HG03175 (cell line): ENCODE measurements at regions not wholly inside any gene's neighbourhood (a gene's known extent, or its start where the extent isn't known, plus 50 kb on each side); places are given as distances from the start of the nearest gene placed in this dataset.
A peak's percentile ranks its signal among the peaks of the same experiment; 100 is the strongest.

Source experiments
- ATAC-seq: cut with Tn5 transposase; IDR thresholded peaks from one replicate; pipeline ENCODE4 v1.9.1; 2021; ENCODE audit warnings: mild to moderate bottlenecking, moderate library complexity; ENCODE audit not compliant: unreplicated experiment

DNA sequence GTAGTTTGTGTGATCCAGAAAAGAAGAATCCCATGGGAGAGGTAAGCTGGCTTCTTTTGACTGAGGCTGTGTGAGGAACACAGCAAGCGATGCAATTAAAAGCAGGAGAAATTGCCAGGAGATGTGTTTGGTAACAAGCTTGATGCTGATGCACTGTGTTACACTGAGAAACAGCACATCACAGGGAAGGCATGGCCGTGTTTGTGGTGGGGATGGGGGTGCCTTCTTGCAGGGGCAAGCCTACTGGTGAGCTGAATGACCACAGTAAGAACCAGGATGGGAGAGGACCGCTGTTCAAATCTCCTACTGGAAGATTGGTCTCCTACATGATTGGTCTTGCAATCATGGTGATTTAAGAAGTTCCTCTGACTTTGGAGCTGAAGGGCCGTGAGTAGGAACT is 477.7 kb upstream of the HS6ST1 start:
- no peak for ATAC-seq

DNA sequence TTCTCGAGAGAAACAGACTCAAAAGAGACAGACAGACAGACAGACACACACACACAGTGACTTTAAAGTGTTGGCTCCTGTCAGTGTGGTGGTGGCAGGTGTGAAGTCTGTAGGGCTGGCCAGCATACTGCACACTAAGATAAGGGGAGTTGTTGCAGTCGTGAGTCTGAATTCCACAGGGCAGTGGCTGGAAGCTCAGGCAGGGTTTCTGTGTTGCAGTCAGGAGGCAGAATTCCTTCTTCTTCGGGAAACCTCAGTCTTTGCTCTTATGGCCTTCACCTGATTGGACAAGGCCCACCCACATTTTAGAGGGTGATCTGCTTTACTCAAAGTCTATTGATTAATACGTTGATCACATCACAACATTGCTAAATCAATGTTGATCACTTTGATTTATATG is 478.4 kb upstream of the HS6ST1 start:
- ATAC-seq = no peak

DNA sequence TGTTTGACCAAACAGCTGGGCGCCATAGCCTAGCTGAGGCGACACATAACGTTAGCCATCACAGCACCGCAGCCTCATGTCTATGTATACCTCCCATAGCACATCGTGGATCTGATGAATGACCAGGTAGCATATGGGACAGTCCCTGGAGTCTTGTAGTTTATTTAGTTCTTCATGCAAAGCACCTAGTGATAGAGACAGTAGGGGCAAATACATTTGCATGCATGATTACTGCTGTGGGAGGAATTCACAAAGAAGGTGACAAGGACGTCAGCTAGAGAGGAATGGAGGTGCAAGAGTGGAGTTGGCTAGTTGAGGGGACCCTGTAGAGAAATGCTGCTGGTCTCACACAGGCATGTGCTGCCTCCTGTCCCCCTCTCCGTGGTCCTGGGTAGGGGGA is 478.9 kb upstream of the HS6ST1 start:
- ATAC-seq = peak; percentile 57

DNA sequence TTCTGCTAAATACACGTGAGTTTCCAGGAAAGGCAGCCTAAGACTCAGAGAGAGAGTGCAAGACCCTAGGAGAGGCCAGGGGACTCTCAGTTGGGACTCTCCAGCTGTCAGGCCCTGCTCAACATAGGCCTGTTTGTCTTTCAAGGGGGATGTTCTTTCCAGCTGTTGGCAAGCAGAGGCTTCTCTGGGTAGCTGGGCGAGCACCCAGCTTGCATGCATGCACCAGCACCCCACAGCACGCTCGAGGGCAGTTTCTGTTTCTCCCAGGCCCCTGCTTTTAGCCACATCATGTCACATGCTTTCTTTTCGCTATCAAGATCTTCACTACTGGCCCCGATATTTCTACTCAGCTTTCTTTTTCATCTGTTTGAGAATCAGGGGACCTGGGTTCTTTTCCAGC is 479.3 kb upstream of the HS6ST1 start:
- ATAC-seq = peak; percentile 86

DNA sequence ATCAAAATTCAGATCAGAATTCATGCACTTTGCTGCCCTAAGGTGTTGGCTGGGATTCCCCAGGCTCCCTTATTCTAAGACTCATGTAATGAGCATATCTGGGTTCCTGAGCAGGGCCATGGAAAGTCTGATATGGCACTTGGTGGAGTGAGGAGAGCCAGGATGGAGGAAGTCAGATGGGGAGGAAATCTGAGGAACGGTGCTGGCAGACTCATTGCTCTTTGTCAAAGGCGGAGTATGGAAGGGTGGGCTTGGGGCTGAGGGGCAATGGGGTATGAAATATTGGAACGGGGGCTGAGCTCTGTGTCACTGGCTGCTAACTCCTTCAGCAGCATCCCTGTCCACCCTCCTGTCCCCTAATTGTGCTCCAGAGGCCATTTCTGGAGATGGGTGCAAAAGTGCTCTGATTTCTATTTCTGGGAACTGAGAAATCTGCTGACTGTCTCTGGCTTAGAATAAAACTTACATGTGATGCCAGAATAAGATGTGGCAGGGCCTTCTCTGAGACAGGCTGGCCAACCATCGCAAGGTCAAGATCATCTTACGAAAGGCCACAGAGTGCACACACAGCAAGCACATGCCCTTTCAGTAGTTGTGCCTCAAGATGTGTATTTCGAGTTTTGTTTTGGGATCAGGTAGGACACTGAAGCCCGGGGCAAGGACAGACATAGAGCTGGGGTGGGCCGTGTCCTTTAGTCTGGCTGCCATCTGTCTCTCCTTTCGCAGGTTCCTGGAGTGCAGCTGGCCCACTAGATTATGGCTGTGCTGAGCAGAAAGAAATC is 480.0 kb upstream of the HS6ST1 start:
- no peak for ATAC-seq

DNA sequence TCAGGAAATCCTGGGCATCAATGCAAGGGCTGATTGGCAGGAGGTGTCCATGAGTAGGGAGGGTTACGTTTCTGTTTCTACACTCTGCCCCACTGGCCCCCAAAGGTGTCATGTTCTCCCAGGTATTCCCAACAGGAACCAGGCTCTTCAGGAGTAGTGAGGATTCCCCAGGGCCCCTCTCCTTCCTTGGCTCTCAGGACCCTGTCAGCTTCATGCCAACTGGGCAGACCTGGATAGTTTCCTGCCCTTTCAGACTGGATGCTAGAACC is 480.6 kb upstream of the HS6ST1 start:
- ATAC-seq = no peak

DNA sequence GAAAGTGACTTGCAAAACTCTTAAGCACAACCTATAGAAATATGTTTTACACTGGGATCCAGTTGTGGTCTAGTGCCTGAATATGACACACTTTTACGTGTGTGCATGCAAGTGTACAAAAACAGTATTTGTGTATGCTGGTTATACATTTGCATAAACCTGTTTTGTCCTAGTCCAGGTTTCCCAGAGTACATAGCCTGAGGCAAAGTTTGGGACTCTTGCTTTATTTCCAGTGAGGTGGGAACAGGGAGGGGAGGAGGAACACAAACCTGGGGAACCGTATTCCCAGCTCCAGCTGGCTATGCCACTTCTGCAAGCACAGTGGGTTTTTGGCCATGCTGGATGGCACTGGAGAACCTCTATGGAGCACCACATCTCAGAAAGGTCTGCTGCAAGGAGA is 481.1 kb upstream of the HS6ST1 start:
- ATAC-seq = no peak

DNA sequence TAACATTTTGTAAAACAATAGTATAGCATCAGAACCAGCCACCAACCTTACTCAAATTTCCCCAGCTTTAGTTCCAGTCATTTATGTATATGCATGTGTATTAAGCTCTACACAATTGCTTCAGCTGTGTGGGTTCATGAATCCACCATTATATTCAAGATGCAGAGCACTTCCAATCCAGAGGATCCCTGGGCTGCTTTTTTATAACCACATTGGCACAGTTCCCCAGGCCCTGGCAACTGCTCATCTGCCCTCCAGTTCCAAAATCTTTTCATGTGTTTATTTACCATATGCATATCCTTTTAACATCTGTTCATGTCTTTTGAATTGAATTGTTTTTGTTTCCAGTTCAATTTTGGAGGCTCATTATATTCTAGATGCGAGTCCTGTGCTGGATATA is 482.9 kb upstream of the HS6ST1 start:
- no peak for ATAC-seq

DNA sequence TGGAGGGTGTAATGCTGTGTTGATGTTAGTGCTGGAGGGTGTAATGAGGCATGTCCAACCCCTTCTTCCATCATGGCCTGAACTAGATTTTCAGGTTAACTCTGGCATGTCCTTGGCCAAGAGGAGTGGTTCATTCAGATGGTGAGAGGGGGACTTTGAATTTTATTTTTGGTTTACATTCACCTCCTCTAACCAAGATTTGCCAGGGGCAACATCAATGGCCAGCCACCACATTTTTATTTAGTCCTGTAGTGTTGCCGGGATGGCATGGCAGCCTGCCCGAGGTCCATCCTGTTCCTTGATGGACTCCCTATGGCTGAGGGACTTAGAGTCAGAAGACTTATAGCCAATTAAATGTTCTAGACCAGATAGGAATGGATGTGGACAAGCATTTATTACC is 484.6 kb upstream of the HS6ST1 start:
- no peak for ATAC-seq

DNA sequence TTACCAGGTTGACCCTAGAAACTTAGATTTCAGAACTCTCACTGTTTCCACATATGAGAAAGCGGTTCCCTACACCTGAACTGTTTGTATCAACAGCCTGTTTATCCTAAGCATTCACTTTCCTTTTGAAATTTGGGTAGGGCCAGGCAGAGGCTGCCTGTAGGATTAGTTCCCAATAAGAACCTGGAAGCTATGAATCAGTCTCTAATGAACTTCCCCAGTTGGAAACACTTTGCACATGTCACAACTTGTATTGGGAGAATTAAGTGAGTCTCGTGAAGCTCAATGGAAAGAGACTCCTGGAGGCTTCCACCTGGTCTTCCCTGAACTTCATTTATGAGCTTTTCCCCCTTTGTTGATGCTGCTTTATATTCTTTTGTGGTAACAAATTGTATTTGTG is 486.6 kb upstream of the HS6ST1 start:
- ATAC-seq = no peak

DNA sequence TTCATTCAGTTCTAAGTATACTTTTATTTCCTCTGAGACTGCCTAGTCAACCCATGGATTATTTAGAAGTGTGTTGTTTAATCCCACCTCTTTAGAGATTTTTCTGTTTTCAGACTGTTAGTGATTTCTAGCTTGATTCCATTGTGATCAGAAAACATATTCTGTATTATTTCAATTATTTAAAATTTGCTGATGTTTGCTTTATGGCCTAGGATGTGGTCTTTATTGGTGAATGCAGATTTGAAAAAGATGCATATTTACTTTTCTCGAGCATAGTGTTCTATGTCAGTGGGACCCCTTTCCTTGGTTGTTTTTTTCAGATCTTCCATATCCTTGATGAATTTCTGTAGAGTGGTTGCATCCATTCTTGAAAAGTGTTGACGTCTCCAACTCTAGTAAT is 487.2 kb upstream of the HS6ST1 start:
- ATAC-seq = no peak

DNA sequence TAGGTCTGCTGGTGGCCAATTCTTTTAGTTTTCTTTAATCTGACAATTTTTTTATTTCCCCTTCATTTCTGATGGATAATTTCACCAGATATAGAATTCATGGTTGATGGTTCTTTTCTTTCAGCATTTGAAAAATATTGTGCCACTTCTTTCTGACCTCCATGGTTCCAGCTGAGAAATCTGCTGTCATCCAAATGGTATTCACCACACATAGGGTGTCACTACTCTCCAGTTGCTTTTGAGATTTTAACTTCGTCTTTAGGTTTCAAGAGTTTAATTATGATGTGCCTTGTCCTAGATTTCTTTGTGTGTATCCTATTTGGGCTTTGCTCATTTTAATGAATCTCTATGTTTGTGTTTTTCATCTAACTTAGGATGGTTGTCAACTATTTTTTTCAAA is 488.6 kb upstream of the HS6ST1 start:
- ATAC-seq = no peak

DNA sequence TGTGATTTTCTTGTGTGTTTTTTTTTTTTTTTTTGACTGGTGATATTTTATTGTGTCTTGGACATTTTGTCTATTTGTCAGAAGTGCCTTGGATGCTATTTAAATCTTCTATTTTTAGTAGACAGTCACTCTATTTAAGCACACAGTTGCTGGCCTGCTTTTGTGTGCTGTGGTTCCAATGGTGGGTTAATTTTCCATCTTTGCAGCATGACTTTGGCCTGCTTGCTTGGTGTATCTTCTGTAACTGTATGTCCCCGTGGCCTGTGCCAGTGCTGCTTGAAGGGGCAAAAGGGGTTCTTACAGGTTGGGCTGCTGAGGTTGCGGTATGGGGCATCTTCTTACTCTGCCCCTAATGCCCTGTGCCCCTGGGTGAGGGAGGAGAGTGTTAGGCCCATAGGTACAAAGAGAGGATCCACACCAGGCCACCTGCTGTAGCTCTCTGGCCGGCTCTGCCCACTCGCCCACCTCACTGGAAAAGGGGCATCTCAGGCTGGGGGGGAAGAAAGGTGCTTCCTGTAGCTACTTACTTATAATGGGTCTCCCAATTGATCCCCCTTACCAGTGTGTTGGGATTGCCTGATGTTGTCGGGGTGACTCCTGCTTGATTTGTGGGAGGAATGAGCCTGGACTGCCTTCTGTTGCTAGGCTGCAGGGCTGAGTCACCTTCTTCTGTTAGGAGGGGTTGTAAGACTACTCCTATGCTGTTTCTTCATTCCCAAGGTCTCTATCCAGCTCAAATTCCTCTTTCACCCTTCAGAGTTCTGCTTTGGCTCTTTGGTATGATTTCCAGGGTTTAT is 490.0 kb upstream of the HS6ST1 start:
- ATAC-seq = no peak

DNA sequence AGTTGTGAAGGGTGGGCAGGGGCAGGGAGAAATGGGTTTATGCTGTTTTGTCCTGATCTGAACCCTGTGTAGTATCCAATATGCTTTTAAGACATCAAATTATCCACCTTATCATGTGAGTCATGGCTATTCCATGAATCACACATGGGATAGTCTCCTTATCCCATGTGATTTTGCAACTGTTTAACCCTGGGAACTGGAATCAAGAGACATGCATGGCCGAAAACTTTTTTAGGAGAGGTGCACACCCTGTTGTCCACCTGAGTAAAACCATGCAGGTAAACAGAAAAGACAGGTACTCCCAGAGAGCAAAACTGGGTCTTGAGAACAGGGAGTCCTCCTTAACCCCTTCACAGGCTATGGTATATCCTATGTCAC is 490.6 kb upstream of the HS6ST1 start:
- ATAC-seq = no peak

DNA sequence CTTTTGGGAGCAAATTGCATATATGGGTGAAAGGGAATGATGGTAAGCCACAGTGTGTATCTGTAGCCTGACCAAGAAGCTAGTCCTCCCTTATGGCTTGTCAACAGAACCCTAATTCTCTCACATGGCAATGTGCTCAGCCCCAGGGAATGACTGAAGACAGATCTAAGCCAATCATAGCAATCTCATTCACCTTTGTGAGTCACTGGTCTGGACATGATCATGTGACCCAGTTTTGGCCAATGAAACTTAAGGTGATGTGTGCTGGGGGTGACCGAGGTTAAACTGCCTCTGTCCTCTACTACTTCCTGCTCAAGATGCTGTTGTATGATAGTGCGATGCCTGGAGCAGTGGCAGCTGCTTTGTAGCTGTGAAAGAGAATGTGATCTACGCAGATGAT is 491.2 kb upstream of the HS6ST1 start:
- no peak for ATAC-seq

DNA sequence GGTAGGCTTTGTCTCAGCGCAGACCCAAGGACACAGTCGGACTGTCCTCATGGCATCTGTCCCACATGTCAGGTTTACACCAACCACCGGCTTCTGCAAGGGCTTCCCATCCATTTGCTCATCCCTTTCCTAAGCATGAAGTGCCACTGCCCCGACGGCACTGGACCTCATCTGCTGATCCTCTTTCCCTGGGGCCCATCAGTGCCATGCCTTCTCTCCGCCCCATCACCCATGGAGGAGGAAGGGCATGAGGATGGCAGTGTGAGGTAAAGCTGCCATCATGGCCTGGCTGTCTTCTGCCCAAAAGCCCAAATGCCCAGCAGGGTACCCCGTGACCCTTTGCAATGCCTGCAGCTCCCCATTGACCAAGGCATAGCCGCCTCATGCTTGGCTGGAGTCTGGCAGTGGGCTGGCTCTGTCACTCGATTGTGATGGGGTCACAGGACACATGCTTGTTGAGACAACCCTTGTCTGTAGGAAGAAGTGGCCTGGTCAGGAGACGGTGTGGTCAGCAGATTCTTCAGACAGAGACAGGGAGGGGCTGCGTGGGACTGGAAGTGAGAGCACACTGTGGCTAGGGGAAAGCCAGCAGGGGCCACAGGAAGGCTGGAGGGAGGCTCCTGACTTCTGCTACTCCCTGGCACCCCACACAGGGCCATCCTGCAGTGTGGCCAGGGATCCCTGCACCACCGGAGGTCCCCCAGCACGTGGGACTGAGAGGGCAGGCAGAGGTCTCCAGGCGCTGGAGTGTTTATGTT is 493.7 kb upstream of the HS6ST1 start:
- ATAC-seq = no peak

DNA sequence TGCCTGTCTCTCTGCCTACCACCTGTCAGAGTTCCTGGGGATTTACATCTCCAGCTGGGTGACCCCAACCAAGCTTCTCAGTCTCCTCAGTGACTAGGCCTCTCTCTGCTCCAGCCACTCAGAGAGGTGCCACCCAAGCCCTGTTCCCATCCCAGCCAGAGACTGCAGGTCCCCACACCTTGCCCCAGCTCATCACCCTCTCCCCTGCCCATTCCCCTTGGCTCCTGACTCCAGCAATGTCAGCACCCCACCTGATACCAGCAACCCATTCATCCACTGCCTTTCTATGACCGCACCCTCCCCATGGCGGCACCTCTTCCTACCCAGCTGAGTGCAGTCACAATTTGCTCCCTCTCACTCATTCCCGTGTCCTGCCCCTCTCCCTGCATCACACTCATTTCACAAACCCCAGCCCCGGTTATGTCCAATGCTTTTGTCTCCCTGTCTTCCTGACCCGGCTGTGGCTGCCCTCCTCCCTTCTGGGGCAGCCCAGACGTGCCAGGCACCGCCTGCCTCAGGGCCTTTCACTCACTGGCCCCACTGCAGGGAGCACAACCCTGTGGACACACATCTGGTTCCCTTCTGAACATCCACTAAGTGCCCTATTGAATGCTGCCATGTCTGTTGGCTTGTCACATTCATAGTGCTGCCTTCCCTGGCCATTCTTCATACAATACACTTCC is 494.8 kb upstream of the HS6ST1 start:
- ATAC-seq = no peak

DNA sequence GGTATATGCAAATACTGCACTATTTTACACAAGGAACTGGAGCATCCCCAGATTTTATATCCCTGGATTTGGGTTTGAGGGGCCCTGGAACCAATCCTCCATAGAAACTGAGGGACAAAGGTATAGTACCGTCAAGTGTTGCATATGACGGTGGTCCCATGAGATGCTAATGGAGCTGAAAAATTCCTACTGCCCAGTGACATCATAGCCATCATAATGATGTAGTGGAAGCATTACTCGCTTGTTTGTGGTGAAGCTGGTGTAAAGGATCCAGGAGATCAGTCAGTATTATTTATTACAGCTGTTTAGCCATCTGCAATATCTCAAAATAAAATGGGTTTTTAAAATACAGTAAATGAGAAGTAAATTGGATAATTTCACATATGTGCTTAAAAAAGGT is 496.6 kb upstream of the HS6ST1 start:
- ATAC-seq = no peak

DNA sequence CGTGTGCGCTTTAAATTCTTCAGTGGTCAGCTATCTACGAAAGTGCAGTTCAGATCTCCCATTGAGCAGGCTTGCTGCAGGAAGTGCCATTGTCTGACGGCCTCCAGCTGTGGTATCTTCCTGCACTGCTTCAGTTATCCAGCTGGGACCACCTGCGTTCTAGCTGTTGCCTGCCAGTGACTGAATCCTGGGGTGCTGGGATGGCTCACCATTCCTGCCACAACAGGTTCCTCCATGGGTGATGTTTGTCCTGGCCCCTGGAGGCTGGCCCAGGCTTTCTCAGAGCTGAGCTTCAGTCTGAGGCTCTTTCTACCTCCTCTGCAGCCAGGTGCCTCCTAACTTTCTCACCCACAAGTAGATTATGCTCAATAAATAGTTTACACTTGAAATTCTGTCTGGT is 498.5 kb upstream of the HS6ST1 start:
- ATAC-seq = no peak

DNA sequence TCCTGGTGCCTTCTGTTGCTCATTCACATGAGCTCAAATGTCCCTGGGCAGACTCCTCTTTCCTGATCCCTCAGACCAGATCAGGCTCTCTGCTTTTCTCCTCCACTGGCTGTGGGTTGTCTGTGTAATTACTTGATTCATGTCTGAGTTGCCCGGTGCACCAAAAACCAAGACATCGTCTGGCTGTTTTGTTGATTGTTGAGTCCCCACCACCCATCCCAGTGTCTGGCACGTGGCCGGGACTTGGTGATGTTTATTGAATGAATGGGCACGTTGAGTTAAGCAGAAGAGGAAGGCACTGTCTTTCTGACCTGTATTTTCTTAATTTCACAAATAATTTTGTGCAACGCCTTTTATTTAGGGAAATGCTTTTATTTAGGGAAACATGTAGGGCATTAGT is 499.1 kb upstream of the HS6ST1 start:
- no peak for ATAC-seq

DNA sequence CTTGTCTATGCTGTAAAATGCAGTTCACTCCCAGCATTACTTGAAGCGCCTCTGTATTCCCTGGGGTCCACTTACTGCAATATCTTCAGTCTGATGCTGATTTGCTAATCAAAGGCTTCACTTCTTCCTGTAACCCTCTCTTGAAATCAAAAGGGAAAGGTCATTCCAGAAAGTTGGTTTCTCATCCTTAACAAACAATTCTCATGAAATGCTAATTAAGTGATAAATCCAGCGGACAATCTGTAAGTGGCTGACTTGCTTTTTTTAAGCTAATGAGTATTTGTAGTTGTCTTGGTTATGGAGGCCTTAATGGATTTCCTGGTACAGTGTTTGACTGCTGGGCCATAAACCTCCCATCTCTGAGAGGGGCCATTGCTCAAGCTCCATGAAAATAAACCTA is 499.6 kb upstream of the HS6ST1 start:
- no peak for ATAC-seq
